PC-3 (cell line): ENCODE measurements at regions not wholly inside any gene's neighbourhood (a gene's known extent, or its start where the extent isn't known, plus 50 kb on each side); places are given as distances from the start of the nearest gene placed in this dataset.
"Not testable (repeated sequence)": the region's sequence is repeated elsewhere in the genome, so short reads cannot be mapped to it uniquely, and the experiment has no call there.

Experiments
- ATAC-seq: fragments of 200-7000 bp; cut with Tn5 transposase; 2 replicates; pipeline ENCODE4 v1.9.1; 2020; ENCODE audit warnings: mild to moderate bottlenecking, moderate library complexity
- BruUV-seq: library from RNA; stranded (reverse); fragments of 400-500 nt; replicated peaks from 2 replicates; lab custom pipeline; 2021; lab: Mats Ljungman, UMichigan
- CTCF ChIA-PET: fragments of 300-600 bp; sonication (Branson Sonifier 250); formaldehyde crosslinking; loops from one replicate; lab custom pipeline; 2022; ENCODE audit warnings: antibody characterized with exemption; lab: Charles Lee
- POLR2A ChIA-PET: fragments of 300-600 bp; sonication (Branson Sonifier 250); formaldehyde crosslinking; loops from one replicate; lab custom pipeline; 2022; ENCODE audit warnings: antibody characterized with exemption; ENCODE audit not compliant: unreplicated experiment; lab: Charles Lee
- DNase-seq: peaks from one replicate; pipeline ENCODE4 v3.0.0-alpha.2; 2015
- H2AFZ ChIP-seq: fragments of 300-600 bp; sonication (generic); 2 replicates; pipeline ENCODE4 v1.6.0; 2016; ENCODE audit warnings: antibody characterized with exemption, low read length
- H3F3A ChIP-seq: fragments of 300-600 bp; sonication (generic); one replicate; pipeline ENCODE4 v1.6.0; 2017; ENCODE audit warnings: antibody characterized with exemption, low read length, control low read depth, mild to moderate bottlenecking; ENCODE audit not compliant: unreplicated experiment
- H3K27ac ChIP-seq: fragments of 300-600 bp; sonication (generic); 2 replicates; pipeline ENCODE4 v1.5.1; 2016; ENCODE audit warnings: mild to moderate bottlenecking, low read length
- H3K27me3 ChIP-seq: fragments of 300-600 bp; sonication (generic); 2 replicates; pipeline ENCODE4 v1.6.1; 2016; ENCODE audit warnings: low read length, mixed read lengths
- H3K36me3 ChIP-seq: fragments of 300-600 bp; sonication (generic); 2 replicates; pipeline ENCODE4 v1.6.1; 2016; ENCODE audit warnings: low read depth, mixed run types, low read length, mixed read lengths
- H3K4me1 ChIP-seq: fragments of 300-600 bp; sonication (generic); 2 replicates; pipeline ENCODE4 v1.5.1; 2016; ENCODE audit warnings: low read length; ENCODE audit not compliant: insufficient read depth
- H3K4me2 ChIP-seq: fragments of 300-600 bp; sonication (generic); 2 replicates; pipeline ENCODE4 v1.6.0; 2016; ENCODE audit warnings: low read length
- H3K4me3 ChIP-seq: fragments of 300-600 bp; sonication (generic); 2 replicates; pipeline ENCODE4 v1.5.1; 2016; ENCODE audit warnings: mild to moderate bottlenecking, low read length, mixed read lengths
- H3K79me2 ChIP-seq: fragments of 300-600 bp; sonication (generic); 2 replicates; pipeline ENCODE4 v1.6.1; 2017; ENCODE audit warnings: low read length, mixed read lengths
- H3K9ac ChIP-seq: fragments of 300-600 bp; sonication (generic); 2 replicates; pipeline ENCODE4 v1.6.0; 2016; ENCODE audit warnings: mild to moderate bottlenecking, low read length
- H3K9me2 ChIP-seq: fragments of 300-600 bp; sonication (generic); replicated peaks from 2 replicates; pipeline ENCODE4 v1.6.1; 2016; ENCODE audit warnings: mixed run types, low read length, mixed read lengths
- H3K9me3 ChIP-seq: fragments of 300-600 bp; sonication (generic); 2 replicates; pipeline ENCODE4 v1.6.1; 2016; ENCODE audit warnings: low read length, mixed read lengths
- H4K20me1 ChIP-seq: fragments of 300-600 bp; sonication (generic); 2 replicates; pipeline ENCODE4 v1.6.1; 2016; ENCODE audit warnings: low read length, mixed read lengths
- EZH2 ChIP-seq: fragments of 300-600 bp; sonication (generic); IDR thresholded peaks from one replicate; pipeline ENCODE4 v1.6.1; 2017; ENCODE audit warnings: antibody characterized with exemption, mild to moderate bottlenecking, low read length; ENCODE audit not compliant: unreplicated experiment
- EZH2phosphoT487 ChIP-seq: fragments of 300-600 bp; sonication (generic); IDR thresholded peaks from 2 replicates; pipeline ENCODE4 v1.6.1; 2018; ENCODE audit warnings: mild to moderate bottlenecking, antibody characterized with exemption, low read length, borderline replicate concordance
- intact Hi-C: fragments of 100-400 bp; cut with micrococcal nuclease; formaldehyde crosslinking; loops from 2 replicates; pipeline ENCODE4 v1.9.0; 2023
- TF ChIP-seq, protein P1 (sequence below): fragments of 300-600 bp; sonication (generic); conservative IDR thresholded peaks from 2 replicates; pipeline ENCODE4 v1.5.1; 2017; ENCODE audit warnings: antibody characterized with exemption, low read depth, mild to moderate bottlenecking, low read length

DNA sequence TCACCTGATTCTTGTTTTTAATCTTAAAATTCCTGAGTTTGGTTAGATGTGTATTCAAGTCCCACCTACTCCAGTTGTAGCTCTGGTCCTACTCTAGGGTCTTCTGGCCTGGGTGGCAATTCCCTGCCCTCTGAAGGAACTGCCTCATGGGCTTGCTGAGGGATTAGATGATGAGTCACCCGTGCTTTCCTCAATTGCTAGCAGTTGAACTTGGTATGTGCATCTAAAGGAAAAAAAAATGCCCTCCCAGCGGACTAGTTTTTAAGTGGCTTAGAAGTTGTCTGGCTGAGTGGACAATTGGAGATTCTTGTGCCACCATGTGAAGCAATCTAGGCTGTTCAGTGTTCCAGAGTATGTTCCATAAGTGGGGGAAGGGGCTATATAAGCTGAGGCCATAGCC lies 127.0 kb downstream of the CCNG2 start:
- no peak for ATAC-seq
- Histone ChIP-seq H3K36me3 (no peaks in the 10 kb centered on the region), H3K4me3 (no peak overlapping the region), H3K79me2 (no peaks in the 10 kb centered on the region), H3K9ac (no peak overlapping the region), H3K4me1 (no peaks in the 10 kb centered on the region), H3K9me2 (no peaks in the 10 kb centered on the region), H3K4me2 (no peak overlapping the region), H2AFZ (no peak overlapping the region), H3K27me3 (peaks cover 6% of the 10 kb centered on the region; the same call in 1 of the 2 replicates), H3K9me3 (no peaks in the 10 kb centered on the region), H3K27ac (no peak overlapping the region), H4K20me1 (no peaks in the 10 kb centered on the region), H3F3A (no peaks in the 10 kb centered on the region)
- ChIA-PET POLR2A (no interaction called here), CTCF (no interaction called here)
- BruUV-seq, result no TSS peak
- TF ChIP-seq EZH2 (no peak), EZH2phosphoT487 (no peak)
- TF ChIP-seq, protein P1, sequence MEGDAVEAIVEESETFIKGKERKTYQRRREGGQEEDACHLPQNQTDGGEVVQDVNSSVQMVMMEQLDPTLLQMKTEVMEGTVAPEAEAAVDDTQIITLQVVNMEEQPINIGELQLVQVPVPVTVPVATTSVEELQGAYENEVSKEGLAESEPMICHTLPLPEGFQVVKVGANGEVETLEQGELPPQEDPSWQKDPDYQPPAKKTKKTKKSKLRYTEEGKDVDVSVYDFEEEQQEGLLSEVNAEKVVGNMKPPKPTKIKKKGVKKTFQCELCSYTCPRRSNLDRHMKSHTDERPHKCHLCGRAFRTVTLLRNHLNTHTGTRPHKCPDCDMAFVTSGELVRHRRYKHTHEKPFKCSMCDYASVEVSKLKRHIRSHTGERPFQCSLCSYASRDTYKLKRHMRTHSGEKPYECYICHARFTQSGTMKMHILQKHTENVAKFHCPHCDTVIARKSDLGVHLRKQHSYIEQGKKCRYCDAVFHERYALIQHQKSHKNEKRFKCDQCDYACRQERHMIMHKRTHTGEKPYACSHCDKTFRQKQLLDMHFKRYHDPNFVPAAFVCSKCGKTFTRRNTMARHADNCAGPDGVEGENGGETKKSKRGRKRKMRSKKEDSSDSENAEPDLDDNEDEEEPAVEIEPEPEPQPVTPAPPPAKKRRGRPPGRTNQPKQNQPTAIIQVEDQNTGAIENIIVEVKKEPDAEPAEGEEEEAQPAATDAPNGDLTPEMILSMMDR, result no peak
- no peak for DNase-seq
- intact Hi-C loops, result no loop called here

DNA sequence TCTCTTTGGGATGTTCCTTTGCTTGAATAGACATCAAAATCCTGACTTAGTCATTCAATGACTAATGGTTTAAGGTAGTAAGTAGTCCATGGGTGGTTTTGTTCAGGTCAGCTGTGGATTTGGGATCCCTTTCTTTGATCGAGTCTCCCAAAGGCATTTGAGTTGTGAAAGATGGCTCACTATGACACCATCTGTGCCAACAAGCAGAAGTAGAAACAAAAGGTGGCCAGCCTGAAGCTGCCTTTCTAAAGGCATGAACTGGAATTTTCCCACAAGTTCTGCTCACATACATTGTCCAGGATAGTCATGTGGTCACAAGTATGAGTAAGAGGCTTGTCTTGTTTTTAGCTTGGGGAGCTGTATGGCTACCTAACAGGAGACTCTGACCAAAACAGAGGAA lies 129.9 kb downstream of the CCNG2 start:
- Histone ChIP-seq H3K9me2 (no peaks in the 10 kb centered on the region), H3F3A (no peaks in the 10 kb centered on the region), H3K4me1 (no peaks in the 10 kb centered on the region), H3K4me3 (no peak overlapping the region), H3K36me3 (no peaks in the 10 kb centered on the region), H3K4me2 (no peak overlapping the region), H2AFZ (no peak overlapping the region), H3K9me3 (no peaks in the 10 kb centered on the region), H3K27me3 (peaks cover 9% of the 10 kb centered on the region; the same call in 1 of the 2 replicates), H3K27ac (no peak overlapping the region), H4K20me1 (no peaks in the 10 kb centered on the region), H3K9ac (no peak overlapping the region), H3K79me2 (no peaks in the 10 kb centered on the region)
- intact Hi-C loops, result no loop called here
- DNase-seq, result no peak
- TF ChIP-seq EZH2phosphoT487 (no peak), EZH2 (no peak)
- TF ChIP-seq, protein P1, result no peak
- no TSS peak for BruUV-seq
- ATAC-seq, result no peak
- POLR2A ChIA-PET, result no interaction called here
- CTCF ChIA-PET, result no interaction called here

DNA sequence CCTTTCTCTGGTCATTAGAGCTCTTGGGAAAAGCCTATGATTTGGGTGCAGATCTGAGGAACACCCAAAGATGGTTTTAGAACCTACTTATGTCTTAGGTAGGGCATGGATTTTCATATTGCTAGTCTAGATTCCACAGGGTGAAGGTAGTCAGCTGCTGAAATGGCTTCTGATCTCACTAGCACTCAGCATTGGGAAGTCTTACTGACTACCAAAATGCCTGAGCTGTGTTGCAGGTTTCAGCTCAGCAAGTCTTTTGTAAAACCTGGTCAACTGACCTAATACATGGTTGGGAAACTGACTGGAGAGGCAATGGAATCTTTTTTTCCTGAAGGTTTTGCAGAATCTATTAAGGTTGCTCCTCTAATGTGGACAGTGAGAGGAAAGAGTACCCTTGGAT lies 136.4 kb downstream of the CCNG2 start:
- intact Hi-C loops, result no loop called here
- DNase-seq (no peak), ATAC-seq (no peak)
- Histone ChIP-seq H3K79me2 (no peaks in the 10 kb centered on the region), H3K36me3 (no peaks in the 10 kb centered on the region), H3K4me1 (no peaks in the 10 kb centered on the region), H3F3A (no peaks in the 10 kb centered on the region), H3K27me3 (peaks cover 3% of the 10 kb centered on the region; the same call in 1 of the 2 replicates), H3K9ac (no peak overlapping the region), H3K4me3 (no peak overlapping the region), H2AFZ (no peak overlapping the region), H3K4me2 (no peak overlapping the region), H4K20me1 (no peaks in the 10 kb centered on the region), H3K9me2 (no peaks in the 10 kb centered on the region), H3K9me3 (no peaks in the 10 kb centered on the region), H3K27ac (no peak overlapping the region)
- BruUV-seq, result no TSS peak
- POLR2A ChIA-PET, result no interaction called here
- TF ChIP-seq EZH2, result no peak
- no peak for TF ChIP-seq EZH2phosphoT487
- TF ChIP-seq, protein P1, result no peak
- CTCF ChIA-PET, result no interaction called here

DNA sequence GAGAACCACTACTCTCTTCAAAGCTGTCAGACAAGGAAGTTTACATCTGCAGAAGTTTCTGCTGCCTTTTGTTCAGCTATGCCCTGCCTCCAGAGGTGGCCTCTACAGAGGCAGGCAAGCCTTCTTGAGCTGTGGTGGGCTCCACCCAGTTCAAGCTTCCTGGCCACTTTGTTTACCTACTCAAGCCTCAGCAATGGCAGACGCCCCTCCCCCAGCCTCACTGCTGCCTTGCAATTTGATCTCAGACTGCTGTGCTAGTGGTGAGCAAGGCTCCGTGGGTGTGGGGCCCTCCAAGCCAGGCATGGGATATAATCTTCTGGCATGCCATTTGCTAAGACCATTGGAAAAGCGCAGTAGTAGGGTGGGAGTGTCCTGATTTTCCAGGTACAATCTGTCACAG lies 144.0 kb downstream of the CCNG2 start:
- H3K27me3 ChIP-seq, H3F3A ChIP-seq, ATAC-seq, POLR2A ChIA-PET, H3K27ac ChIP-seq, H3K9me3 ChIP-seq, H3K4me3 ChIP-seq, intact Hi-C loops, H3K9ac ChIP-seq, H3K36me3 ChIP-seq, H4K20me1 ChIP-seq, H3K9me2 ChIP-seq, H2AFZ ChIP-seq, BruUV-seq: not testable (repeated sequence)
- Histone ChIP-seq H3K79me2 (peaks cover 28% of the 10 kb centered on the region), H3K4me2 (peak overlapping the region; percentile 10; the same call in 1 of the 2 replicates), H3K4me1 (peaks cover 10% of the 10 kb centered on the region)
- CTCF ChIA-PET, result interaction anchor here (0.7 kb wide), 1 partner anchor 112 kb away, joined by 4 read pairs; no protein-coding TSS in a partner anchor
- peak; percentile 34 for DNase-seq
